AG04449 (cell line): ENCODE measurements at regions not wholly inside any gene's neighbourhood (a gene's known extent, or its start where the extent isn't known, plus 50 kb on each side); places are given as distances from the start of the nearest gene placed in this dataset.

Experiments
- CTCF ChIA-PET: fragments of 350-600 bp; formaldehyde crosslinking; extraction: SDS; loops from one replicate; lab custom pipeline; 2021; ENCODE audit warnings: antibody characterized with exemption; lab: Yijun Ruan, JAX
- POLR2A ChIA-PET: fragments of 400-600, 350-600 bp; formaldehyde crosslinking; extraction: SDS; loops from one replicate; lab custom pipeline; 2020; ENCODE audit warnings: antibody characterized with exemption, inconsistent platforms; lab: Yijun Ruan, JAX
- DNase-seq: peaks from one replicate; pipeline ENCODE4 v3.0.0-alpha.2; 2010; ENCODE audit warnings: low read depth, low spot score
- H3K4me3 ChIP-seq: 2 replicates; pipeline ENCODE4 v1.5.1; 2011; ENCODE audit warnings: low read depth, mild to moderate bottlenecking, control low read depth, low read length
- TF ChIP-seq, protein P1 (sequence below): IDR thresholded peaks from one replicate; pipeline ENCODE4 v1.5.1; 2011; ENCODE audit warnings: mild to moderate bottlenecking, moderate library complexity, low read length, control low read depth, inconsistent platforms; ENCODE audit not compliant: insufficient read depth; ENCODE audit errors: missing control alignments

DNA sequence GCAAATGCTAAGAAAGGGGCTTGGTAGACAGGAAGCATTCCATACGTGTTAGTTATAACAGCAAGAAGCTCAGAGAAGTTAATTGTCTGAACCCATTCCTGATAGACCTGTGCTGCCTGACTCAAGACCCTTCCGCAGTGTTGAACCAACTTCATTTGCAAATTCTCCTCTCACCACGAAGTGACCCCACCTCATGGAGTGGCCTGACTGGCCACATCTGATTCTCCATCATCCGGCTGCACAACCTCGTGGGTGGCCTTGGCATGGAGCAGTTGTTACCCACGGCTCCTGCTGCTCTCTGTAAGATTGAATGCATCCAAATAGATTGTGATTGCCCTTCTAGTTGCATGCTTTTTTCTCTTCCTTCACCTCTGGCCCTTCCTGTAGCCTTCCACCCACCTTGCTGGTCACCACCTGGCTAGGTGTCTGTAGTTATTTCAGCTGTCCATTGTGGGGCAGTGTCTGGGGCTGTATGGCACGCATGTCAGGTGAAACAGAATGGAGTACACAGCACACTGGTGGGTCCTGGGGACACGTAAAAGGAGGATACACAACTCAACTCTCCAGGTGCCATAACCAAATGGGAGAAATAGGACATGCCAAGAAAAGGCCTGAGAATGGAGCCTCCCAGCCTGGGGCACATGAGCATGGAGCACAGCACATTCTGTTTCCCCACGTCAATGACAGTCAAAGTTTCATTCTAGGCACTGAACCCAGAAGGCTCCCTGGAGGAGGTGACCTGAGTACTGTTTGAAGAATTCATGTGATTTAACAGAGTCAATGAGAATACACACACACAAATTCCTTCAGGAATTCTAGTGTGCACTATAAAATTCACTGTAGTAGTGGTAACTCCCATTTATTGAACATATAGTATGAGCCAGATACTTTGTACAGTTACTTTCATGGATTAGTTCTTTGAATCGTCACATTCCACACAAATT, 70.5 kb upstream of the PTCH1 start:
- no peak overlapping the region for H3K4me3 ChIP-seq
- no peak for DNase-seq
- CTCF ChIA-PET: no interaction called here
- TF ChIP-seq, protein P1, sequence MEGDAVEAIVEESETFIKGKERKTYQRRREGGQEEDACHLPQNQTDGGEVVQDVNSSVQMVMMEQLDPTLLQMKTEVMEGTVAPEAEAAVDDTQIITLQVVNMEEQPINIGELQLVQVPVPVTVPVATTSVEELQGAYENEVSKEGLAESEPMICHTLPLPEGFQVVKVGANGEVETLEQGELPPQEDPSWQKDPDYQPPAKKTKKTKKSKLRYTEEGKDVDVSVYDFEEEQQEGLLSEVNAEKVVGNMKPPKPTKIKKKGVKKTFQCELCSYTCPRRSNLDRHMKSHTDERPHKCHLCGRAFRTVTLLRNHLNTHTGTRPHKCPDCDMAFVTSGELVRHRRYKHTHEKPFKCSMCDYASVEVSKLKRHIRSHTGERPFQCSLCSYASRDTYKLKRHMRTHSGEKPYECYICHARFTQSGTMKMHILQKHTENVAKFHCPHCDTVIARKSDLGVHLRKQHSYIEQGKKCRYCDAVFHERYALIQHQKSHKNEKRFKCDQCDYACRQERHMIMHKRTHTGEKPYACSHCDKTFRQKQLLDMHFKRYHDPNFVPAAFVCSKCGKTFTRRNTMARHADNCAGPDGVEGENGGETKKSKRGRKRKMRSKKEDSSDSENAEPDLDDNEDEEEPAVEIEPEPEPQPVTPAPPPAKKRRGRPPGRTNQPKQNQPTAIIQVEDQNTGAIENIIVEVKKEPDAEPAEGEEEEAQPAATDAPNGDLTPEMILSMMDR: no peak
- POLR2A ChIA-PET: no interaction called here

DNA sequence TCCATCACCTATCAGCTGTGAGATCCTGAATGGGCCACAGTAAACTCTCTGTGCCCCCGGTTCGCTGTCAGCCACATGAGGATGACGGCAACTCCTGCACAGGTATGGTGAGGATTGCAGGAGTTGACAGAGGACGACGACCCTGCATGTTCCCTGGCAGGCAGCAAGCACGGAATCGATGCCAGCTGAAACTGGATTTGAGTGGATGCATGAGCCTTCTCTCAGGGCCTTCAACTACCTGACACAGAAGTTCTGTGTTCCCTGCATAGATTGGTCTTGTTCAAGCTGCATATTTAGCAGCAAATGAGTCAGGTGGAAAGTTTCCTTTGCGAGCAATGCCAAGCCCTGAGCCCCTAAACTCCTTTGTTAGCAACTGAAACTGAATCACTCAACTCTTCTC, 69.6 kb upstream of the PTCH1 start:
- POLR2A ChIA-PET: no interaction called here
- no peak for DNase-seq
- TF ChIP-seq, protein P1: no peak
- no peak overlapping the region for H3K4me3 ChIP-seq
- CTCF ChIA-PET: no interaction called here

DNA sequence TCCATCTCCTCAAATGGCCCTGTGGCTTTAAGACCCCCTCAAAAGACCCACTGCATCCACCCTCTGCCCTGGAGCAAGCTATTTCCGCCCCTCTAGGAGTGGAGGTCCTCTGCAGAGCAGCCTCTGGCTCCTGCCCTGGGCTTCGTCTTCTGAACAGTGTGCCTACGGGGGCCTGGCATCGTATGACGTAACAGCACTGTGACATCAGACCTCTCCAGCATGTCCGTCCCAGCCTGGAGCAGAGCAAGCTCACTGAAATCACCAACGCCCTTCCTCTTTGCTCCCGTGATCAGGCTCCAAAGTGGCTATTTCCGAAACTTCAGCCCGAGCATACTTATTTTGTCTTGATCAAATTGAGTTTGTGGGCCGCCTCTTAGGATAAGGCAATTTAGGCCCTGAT, 69.1 kb upstream of the PTCH1 start:
- ChIA-PET POLR2A (no interaction called here), CTCF (no interaction called here)
- no peak for DNase-seq
- no peak overlapping the region for H3K4me3 ChIP-seq
- TF ChIP-seq, protein P1: no peak

DNA sequence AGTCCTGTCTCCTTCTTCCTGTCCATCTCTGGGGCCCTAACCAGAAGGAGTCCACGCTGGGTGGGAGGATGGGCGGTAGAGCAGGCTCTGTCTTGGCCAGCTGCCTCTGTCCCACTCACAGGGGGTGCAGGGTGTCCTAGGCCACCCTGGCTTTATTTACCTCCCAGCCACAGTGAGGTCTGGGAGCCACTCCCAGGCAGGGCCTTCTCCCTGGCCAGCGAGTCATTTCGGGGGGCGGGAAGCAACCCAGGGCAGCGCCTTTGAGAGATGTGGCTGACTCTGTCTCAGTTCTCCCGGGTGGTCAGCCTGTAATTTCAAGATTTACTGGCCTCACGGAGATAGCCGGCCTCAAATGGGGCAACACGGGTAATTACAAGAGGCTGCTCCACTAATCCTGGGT, 67.4 kb upstream of the PTCH1 start:
- no peak for DNase-seq
- TF ChIP-seq, protein P1: no peak
- ChIA-PET CTCF (no interaction called here), POLR2A (no interaction called here)
- no peak overlapping the region for H3K4me3 ChIP-seq

DNA sequence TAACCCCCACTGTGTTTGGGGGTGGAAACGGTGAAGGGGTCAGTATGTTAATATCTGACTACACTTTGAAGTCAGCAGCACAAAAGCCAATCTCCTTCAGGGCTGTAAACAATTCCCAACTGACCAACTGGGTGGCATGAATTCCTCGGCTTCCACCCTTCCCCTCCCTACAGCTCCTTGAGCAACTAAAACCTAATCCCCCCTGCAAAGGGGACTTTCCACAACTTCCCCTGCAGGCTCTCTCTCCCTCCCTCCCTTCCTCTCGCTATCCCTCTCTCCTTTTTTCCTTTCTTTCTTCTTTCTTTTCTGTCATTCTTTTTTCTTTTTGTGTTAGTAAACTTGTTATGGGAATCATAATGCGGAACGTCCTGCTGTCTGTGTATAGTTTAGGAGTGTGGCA, 65.1 kb upstream of the PTCH1 start:
- TF ChIP-seq, protein P1: no peak
- POLR2A ChIA-PET: no interaction called here
- DNase-seq: no peak
- H3K4me3 ChIP-seq: no peak overlapping the region
- CTCF ChIA-PET: no interaction called here

DNA sequence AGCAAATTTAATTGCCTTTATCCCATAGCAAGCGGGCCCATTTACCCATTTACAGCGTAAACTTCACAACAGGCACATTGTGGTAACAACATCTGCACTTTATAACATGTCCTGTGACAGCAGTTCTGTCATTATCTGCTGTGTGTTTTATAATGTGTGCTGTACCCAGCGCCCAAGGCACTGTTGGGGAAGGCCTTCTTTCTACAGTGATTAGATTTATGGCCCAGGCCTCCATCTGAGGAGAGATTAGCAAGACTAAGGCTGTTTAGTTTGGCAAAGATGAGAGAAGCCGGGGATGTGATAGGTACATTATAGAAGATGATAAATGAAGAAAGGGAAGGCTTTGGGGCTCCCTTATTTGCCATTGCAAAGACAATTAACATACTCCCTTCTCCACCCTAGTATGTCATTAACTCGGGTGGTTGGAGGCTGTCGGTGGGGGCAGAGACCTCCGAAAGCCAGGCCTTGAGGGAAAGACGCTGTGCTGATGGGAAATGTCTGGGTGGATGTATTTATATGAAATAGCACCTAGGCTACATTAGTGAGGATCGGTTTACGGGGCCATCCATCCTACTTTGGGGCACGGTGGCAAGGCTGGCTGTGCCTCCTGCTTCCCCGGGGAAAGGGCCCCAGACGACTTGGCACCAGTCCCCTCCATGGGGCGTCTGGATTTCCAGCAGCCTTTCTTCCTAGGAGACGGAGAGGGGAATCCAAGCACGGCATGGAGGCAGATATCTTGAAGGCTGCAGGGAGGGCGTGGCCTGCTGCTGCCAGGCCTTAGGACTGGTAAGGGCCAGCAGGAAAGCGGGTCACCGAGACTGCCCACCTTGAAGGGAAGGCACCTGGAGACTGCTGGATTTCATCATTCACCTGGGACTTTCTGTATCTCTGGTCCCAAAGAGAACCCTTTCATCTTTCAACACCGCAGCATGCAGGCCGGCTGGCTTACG, 64.3 kb upstream of the PTCH1 start:
- ChIA-PET POLR2A (no interaction called here), CTCF (no interaction called here)
- H3K4me3 ChIP-seq: no peak overlapping the region
- TF ChIP-seq, protein P1: no peak
- no peak for DNase-seq
